ENCODE measurements at regions not wholly inside any gene's neighbourhood (a gene's known extent, or its start where the extent isn't known, plus 50 kb on each side); places are given as distances from the start of the nearest gene placed in this dataset.

- H2AFZ ChIP-seq (ENCODE audit: low read length), result no peak overlapping the region
- H3K27me3 ChIP-seq (ENCODE audit: insufficient read depth, low read length, poor library complexity, severe bottlenecking), result no peaks in the 10 kb centered on the region
- no peaks in the 10 kb centered on the region for H3K36me3 ChIP-seq (ENCODE audit: insufficient read depth, low read length)
- no peak overlapping the region for H3K4me2 ChIP-seq (ENCODE audit: low read depth, low read length, poor library complexity, severe bottlenecking)
- no peaks in the 10 kb centered on the region for H3F3A ChIP-seq (ENCODE audit: low read depth)
- H3K79me2 ChIP-seq (ENCODE audit: insufficient read depth, low read length), result no peaks in the 10 kb centered on the region
- H3K4me3 ChIP-seq (ENCODE audit: low read length, poor library complexity, severe bottlenecking), result no peak overlapping the region
- TF ChIP-seq EZH2phosphoT487 (IDR thresholded peaks at IDR 0.05; ENCODE audit: borderline replicate concordance) (no peak), CTCF (conservative IDR thresholded peaks at IDR 0.05; ENCODE audit: low read length) (no peak)
- H3K9me3 ChIP-seq (ENCODE audit: insufficient read depth, low read depth, low read length), result peaks cover 5% of the 10 kb centered on the region
- H4K20me1 ChIP-seq (ENCODE audit: insufficient read depth, low read length, poor library complexity, severe bottlenecking), result no peaks in the 10 kb centered on the region
- H3K9me2 ChIP-seq (replicated peaks; ENCODE audit: low read depth, low read length), result no peaks in the 10 kb centered on the region
- H3K4me1 ChIP-seq (ENCODE audit: insufficient read depth, low read length, poor library complexity, severe bottlenecking), result no peaks in the 10 kb centered on the region
- no peak overlapping the region for H3K9ac ChIP-seq (ENCODE audit: low read depth, low read length, poor library complexity, severe bottlenecking)
These were observed 73.1 kb upstream of the MAF start for GRCh38 chr16:79673635-79674034.

- no peak overlapping the region for H3K4me2 ChIP-seq (ENCODE audit: low read depth, low read length, poor library complexity, severe bottlenecking)
- no peak overlapping the region for H3K4me3 ChIP-seq (ENCODE audit: low read length, poor library complexity, severe bottlenecking)
- H3F3A ChIP-seq (ENCODE audit: low read depth), result no peaks in the 10 kb centered on the region
- H3K4me1 ChIP-seq (ENCODE audit: insufficient read depth, low read length, poor library complexity, severe bottlenecking), result no peaks in the 10 kb centered on the region
- H3K36me3 ChIP-seq (ENCODE audit: insufficient read depth, low read length), result no peaks in the 10 kb centered on the region
- H3K9me2 ChIP-seq (replicated peaks; ENCODE audit: low read depth, low read length), result no peaks in the 10 kb centered on the region
- TF ChIP-seq EZH2phosphoT487 (IDR thresholded peaks at IDR 0.05; ENCODE audit: borderline replicate concordance) (no peak), CTCF (conservative IDR thresholded peaks at IDR 0.05; ENCODE audit: low read length) (no peak)
- H3K79me2 ChIP-seq (ENCODE audit: insufficient read depth, low read length), result no peaks in the 10 kb centered on the region
- H3K27me3 ChIP-seq (ENCODE audit: insufficient read depth, low read length, poor library complexity, severe bottlenecking), result no peaks in the 10 kb centered on the region
- no peaks in the 10 kb centered on the region for H4K20me1 ChIP-seq (ENCODE audit: insufficient read depth, low read length, poor library complexity, severe bottlenecking)
- H3K9ac ChIP-seq (ENCODE audit: low read depth, low read length, poor library complexity, severe bottlenecking), result no peak overlapping the region
- H3K9me3 ChIP-seq (ENCODE audit: insufficient read depth, low read depth, low read length), result peaks cover 5% of the 10 kb centered on the region
- no peak overlapping the region for H2AFZ ChIP-seq (ENCODE audit: low read length)
These were observed 72.0 kb upstream of the MAF start for GRCh38 chr16:79672524-79672923.

- Histone ChIP-seq H3K9ac (ENCODE audit: low read depth, low read length, poor library complexity, severe bottlenecking) (no peak overlapping the region), H3K36me3 (ENCODE audit: insufficient read depth, low read length) (no peaks in the 10 kb centered on the region), H2AFZ (ENCODE audit: low read length) (no peak overlapping the region), H3K4me2 (ENCODE audit: low read depth, low read length, poor library complexity, severe bottlenecking) (no peak overlapping the region), H3K27me3 (ENCODE audit: insufficient read depth, low read length, poor library complexity, severe bottlenecking) (no peaks in the 10 kb centered on the region), H3K4me3 (ENCODE audit: low read length, poor library complexity, severe bottlenecking) (no peak overlapping the region), H3K4me1 (ENCODE audit: insufficient read depth, low read length, poor library complexity, severe bottlenecking) (peaks cover 8% of the 10 kb centered on the region), H3K9me3 (ENCODE audit: insufficient read depth, low read depth, low read length) (peaks cover 5% of the 10 kb centered on the region), H4K20me1 (ENCODE audit: insufficient read depth, low read length, poor library complexity, severe bottlenecking) (no peaks in the 10 kb centered on the region), H3F3A (ENCODE audit: low read depth) (no peaks in the 10 kb centered on the region), H3K79me2 (ENCODE audit: insufficient read depth, low read length) (no peaks in the 10 kb centered on the region), H3K9me2 (replicated peaks; ENCODE audit: low read depth, low read length) (no peaks in the 10 kb centered on the region)
- TF ChIP-seq CTCF (conservative IDR thresholded peaks at IDR 0.05; ENCODE audit: low read length) (no peak), EZH2phosphoT487 (IDR thresholded peaks at IDR 0.05; ENCODE audit: borderline replicate concordance) (no peak)
These were observed 68.0 kb upstream of the MAF start for GRCh38 chr16:79668502-79668901.
